Esophagus squamous epithelium (tissue), 4 donors: ENCODE measurements at regions not wholly inside any gene's neighbourhood (a gene's known extent, or its start where the extent isn't known, plus 50 kb on each side); places are given as distances from the start of the nearest gene placed in this dataset.

Experiments used
- POLR2A ChIP-seq, 4 donors: fragments of 450-650 bp; IDR thresholded peaks; one replicate each; pipeline ENCODE4 v1.6.1; 2017; ENCODE audit warnings: antibody characterized with exemption in 4 of 4, mild to moderate bottlenecking in 4 of 4, moderate library complexity in 3 of 4
- TF ChIP-seq, protein P1 (sequence below), 6 experiments: fragments of 450-650 bp in 4 of 6; fragments of 200-600 bp in 2 of 6; sonication (generic) in 2 of 6; IDR thresholded peaks; one replicate each; pipeline ENCODE4 v1.5.1; 2016 to 2019; ENCODE audit warnings: antibody characterized with exemption in 6 of 6, mild to moderate bottlenecking in 4 of 6, moderate library complexity in 4 of 6

DNA sequence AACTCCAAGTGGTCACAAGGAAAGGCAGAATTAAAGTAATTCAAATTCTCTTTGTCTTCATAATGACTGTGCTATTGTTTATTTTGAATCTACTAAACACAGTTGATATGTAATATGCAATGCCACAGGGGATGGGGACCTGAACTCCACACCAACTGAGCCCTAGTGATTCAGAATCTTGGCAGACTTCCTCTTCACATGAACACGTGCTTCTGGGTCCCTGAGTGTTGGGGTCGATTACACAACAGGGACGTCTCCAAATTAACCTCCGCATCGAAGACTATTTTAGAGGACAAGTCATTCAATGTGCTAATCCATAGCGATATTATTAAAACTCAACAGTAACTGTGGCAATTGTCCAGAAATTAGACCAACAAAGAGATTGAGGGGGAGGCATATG lies 95.3 kb upstream of the CARD11 start:
- TF ChIP-seq, protein P1, sequence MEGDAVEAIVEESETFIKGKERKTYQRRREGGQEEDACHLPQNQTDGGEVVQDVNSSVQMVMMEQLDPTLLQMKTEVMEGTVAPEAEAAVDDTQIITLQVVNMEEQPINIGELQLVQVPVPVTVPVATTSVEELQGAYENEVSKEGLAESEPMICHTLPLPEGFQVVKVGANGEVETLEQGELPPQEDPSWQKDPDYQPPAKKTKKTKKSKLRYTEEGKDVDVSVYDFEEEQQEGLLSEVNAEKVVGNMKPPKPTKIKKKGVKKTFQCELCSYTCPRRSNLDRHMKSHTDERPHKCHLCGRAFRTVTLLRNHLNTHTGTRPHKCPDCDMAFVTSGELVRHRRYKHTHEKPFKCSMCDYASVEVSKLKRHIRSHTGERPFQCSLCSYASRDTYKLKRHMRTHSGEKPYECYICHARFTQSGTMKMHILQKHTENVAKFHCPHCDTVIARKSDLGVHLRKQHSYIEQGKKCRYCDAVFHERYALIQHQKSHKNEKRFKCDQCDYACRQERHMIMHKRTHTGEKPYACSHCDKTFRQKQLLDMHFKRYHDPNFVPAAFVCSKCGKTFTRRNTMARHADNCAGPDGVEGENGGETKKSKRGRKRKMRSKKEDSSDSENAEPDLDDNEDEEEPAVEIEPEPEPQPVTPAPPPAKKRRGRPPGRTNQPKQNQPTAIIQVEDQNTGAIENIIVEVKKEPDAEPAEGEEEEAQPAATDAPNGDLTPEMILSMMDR (IDR thresholded peaks at IDR 0.05) = no peak
- TF ChIP-seq POLR2A (IDR thresholded peaks at IDR 0.05) = no peak
